Fibroblast of lung (primary cell): ENCODE measurements at regions not wholly inside any gene's neighbourhood (a gene's known extent, or its start where the extent isn't known, plus 50 kb on each side); places are given as distances from the start of the nearest gene placed in this dataset.

ENCODE experiments used
- CTCF ChIP-seq, 2 donors: IDR thresholded peaks in 1 of 2; conservative IDR thresholded peaks in 1 of 2; 1 replicate in 1 of 2; 2 replicates in 1 of 2; pipeline ENCODE4 v1.5.1; 2011 to 2012; ENCODE audit warnings: low read length in 2 of 2, control low read depth in 1 of 2, inconsistent platforms in 1 of 2, low read depth in 1 of 2, mild to moderate bottlenecking in 1 of 2
- EZH2 ChIP-seq: IDR thresholded peaks from 2 replicates; pipeline ENCODE4 v1.5.1; 2012; ENCODE audit warnings: low read length, control low read depth, mild to moderate bottlenecking; ENCODE audit errors: missing control alignments

- TF ChIP-seq CTCF (conservative IDR thresholded peaks at IDR 0.05 in 1 of 2, IDR thresholded peaks at IDR 0.05 in 1 of 2; ENCODE audit: low read depth in 1 of 2, low read length in 2 of 2) = no peak
- TF ChIP-seq EZH2 = no peak
Measured at GRCh38 chr10:117486606-117487005, 55.9 kb upstream of the EMX2 start.
